Stimulated activated naive CD4-positive, alpha-beta T cell (primary cell): ENCODE measurements at regions not wholly inside any gene's neighbourhood (a gene's known extent, or its start where the extent isn't known, plus 50 kb on each side); places are given as distances from the start of the nearest gene placed in this dataset.
A peak's percentile ranks its signal among the peaks of the same experiment; 100 is the strongest.
"Not testable (repeated sequence)": the region's sequence is repeated elsewhere in the genome, so short reads cannot be mapped to it uniquely, and the experiment has no call there.

Experiments
- DNase-seq, 6 experiments: peaks; one replicate each; lab custom pipeline; 2025; lab: John Stamatoyannopoulos, UW

DNA sequence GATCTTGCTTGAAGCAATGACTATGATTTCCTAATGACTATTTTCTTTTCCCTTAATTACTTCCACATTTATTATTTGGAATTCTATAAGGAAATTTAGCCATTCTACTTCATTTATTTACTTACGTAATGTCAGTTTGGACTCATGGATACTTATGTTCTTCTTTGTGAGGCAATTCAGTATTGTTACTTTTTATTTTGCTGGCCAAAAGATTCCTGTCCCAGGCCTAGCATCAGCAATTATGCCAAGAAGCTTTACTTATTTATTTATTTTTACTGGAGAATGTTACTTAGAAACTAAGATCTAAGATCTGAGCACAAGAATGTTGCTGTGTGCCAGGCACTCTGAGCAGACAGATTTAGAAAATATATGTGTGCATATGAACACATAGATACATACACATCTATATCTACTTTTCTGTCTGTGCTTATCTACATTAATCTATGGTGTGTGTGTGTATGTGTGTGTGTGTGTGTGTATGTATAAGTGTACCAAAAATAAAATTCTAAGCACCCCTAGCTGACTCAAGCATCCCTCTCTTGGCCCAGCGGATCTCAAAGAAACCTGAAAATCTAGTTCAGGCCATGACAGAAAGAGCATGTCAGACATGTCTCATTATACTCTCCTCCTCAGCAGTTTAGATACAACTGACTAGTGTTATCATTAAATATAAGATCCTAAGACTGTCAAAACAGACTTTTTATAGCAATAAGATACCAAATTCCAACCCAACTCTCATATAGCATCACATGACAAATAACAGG, 640.0 kb upstream of the GJE1 start:
- DNase-seq: no peak

DNA sequence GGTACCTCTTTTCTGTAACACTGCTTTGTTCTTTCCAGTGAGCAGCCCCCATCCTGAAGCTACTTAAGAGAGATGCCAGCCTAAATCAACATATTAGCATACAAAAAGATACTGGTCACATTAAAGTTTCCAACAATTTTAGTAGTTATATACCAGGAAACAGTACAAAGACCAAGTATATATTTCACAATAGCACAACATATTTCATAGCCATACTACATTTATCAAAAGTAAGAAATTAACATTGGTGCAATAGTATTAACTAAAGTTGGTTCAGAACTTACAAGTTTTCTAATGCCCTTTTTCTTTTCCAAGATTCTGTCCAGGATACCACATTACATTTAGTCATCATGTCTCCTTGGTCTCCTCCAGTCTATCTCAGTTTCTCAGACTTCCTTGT, 641.0 kb upstream of the GJE1 start:
- no peak for DNase-seq

DNA sequence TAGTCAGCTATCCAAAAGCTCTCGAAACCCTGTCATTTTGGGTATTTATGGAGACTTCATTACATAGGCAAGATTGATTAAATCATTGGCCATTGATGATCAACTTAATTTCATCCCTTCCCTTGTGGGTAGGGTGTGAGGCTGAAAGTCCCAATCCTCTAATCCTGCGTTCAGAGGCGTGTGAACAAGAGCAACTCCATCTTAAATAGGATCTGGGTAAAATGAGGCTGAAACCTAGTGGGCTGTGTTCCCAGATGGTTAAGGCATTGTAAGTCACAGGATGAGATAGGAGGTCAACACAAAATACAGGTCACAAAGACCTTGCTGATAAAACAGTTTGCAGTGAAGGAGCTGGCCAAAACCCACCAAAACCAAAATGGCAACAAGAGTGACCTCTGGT, 641.7 kb upstream of the GJE1 start:
- DNase-seq: no peak

DNA sequence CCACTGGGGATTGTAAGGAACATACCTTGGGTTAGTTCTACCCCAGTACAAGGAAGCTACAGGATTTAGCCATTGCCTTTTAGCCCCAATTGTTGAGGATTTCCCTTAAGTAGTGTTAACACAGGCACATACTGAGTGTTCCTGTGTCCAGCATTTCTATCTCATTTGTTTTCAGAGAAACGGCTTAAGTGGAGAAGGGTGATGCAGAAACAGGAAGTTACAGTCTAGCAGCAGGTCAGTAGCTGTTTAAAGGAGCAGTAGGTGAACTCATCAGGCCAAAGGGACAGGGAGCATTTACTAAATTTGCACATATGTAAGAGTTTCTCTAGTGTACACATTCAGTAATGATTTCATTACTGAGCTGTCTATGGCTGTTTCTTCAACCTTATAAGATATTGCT, 644.2 kb upstream of the GJE1 start:
- DNase-seq: no peak

DNA sequence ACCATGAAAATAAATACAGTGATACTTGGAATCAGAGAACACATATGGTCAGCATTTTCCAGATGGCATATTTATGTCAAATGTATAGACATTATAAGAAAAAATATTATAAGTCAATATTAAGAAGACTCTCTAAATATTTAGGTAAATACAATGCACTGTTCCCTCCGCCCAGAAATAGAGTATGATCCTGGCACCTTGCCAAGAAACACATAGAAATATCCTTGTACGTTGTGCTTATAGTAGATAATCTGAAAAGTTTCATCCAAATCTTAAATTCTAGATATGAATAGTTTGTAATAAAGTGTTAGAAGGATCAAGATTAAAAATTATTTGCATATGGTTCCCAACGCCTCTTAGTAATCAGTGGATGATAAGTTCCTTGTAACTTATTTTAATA, 645.8 kb upstream of the GJE1 start:
- DNase-seq: no peak

DNA sequence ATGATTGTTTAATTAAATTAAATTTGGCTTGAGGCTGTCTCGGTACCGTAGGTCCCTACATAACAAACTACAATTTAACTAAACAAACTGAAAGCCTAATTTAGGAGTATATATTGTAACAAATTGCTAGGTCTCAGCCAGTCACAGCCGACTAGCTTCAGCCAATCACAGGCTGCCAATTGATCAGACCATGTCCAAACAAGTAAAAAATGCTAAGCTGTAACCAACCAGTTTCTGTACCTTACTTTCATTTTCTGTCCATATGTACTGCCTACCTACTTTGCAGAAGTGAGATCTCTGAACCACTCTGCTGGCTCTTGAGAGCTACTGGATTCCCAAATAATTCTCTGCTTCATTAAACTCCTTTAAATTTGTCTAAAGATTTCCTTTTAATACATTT, 648.0 kb upstream of the GJE1 start:
- DNase-seq: peak in 3 of 6 experiments; percentile 1 to 16 (median 9)

DNA sequence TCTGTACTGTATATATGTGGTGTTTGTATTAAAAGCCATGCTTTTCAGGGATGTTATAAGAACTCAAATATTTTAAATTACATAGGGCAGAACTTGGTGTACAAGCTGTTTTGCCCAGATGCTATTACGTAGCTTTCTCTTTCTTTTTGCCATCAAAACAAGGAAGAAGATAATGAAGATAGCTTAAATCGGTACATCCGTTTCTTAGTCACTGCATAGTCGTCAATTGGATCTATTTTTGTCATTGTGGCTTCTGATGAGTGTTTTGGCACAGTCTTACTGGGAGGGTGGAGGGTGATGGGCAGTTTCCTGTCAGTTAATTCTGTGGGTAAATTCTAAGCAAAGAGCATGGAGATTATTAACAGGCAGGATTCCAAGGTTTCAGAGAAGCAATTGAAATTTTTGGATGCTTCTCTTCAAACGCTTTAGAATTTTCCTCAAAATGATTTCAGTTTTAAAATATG, 649.1 kb upstream of the GJE1 start:
- peak in 5 of 6 experiments; percentile 6 to 87 (median 77) for DNase-seq

DNA sequence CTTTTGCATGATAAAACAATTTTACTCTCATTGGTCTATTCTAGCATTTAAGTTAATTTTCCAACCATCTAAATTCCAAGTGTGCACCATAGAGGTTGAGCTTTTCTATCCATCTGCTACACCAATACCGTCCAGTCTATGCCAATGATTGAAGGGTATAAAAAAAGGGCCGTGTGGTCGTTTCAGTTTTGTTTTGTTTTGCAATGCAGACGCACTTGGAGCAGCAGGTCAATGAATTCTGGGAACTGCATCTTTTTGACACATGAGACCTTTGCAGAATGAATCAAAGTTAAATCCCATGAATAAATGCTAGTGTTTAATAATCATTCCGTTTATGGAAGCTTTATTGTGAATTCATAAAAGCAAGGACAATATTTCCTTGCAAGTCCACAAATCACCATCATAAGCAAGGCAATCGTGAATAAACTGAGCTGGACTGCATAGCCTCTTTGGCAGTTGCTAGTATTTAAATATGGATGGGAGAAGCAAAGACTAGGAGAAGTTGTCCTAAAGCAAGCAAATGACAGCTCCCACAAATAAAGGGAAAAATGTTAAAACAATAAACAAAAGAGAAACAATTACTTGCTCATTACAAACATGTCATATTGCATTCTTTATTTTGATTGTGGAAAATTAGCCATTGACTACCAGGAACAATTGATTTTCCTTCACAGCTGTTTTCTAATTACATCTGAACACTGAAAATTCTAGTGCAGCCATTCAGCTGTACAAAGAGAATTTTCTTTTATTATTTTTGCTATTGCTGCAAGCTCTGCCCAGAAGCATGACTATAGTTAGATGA, 649.7 kb upstream of the GJE1 start:
- DNase-seq: no peak

DNA sequence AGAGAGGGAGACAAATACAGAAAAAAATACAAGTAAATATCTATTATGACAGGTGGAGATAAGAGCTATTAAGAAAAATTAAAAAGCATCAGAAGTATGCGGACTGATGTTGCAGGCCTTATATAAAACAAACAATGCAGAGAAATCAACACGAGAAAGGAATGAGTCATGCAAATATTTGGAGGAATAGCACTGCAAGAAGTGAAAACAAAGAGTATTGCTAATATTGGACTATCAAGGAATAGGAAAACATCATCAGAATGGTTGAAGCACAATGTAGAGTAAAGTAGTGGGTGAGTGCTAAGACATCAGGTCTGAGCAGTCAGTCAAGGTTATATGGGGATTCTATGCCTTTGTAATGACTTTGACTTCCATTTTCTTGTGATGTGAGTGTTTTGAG, 657.5 kb upstream of the GJE1 start:
- no peak for DNase-seq

DNA sequence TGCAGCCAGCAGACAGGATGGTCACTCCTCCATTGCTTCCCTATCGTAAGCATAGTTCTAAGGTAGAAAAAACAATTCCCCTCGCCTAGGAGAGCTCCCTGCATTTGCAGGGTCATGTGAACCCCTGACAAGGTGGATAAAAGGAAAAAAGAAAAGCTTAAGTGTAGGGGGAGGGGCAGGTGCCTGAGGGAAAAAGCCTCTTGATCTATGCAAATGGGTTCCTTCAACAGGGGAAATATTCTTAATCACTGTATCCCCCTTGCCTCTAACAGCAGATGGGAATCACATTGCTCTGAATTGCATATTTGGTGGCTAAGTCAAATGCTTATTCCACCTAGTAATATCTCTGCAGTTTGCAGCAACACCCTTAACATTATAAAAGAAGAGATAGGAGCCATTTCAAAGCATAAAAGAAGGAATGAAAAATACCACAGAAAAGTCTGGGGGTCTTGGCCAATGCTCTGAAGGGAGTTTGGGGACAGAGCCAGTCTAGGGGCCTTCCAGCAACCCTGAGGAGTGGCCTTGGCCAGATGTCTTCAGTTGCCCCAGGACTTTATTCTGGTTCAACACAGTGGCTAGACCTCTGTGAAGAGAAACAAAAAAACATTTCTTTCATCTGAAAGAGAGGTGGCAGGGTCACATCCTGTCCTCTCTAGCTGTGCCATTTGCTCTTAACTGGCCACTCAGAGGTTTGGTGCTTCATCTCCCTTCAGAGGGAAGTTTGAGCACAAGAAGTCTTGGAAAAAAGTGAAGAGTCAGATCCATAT, 660.4 kb upstream of the GJE1 start:
- DNase-seq: no peak

DNA sequence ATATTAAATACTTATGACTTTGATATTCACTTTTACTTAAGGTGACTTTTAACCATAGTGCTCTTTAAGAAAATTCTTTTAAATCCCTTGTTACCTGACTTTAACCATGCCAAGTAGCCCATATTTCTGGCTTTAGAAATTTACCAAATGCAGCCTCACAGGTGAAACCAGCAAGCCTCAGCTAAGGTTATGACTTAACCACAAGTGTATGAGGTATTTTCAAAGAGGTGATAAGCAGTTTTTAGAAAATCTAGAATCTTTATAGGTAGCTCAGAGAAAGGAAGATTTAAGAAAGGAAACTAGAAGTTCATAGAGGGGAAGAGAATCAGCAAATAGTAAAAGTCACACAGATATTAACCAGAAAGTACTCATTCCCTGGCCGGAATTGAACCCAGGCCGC, 661.9 kb upstream of the GJE1 start:
- no peak for DNase-seq

DNA sequence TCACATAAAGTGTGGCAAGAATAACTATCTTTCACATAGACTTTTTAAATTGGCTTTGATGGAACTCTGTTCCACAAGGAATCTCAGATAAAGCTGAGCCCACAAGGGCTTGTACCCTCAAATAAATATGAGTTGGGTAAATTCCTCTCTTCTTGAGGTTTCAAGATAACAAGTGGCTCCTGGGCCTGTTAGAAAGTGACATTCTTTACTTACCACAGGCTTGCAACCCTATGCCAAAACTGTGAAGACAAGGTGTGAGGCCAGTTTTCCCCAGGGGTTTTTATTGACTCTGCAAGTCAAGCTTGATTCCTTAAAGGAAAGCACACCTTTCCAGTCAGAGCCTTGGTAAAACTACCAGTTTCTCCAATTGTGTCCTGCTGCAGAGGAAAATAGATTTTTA, 664.8 kb upstream of the GJE1 start:
- no peak for DNase-seq

DNA sequence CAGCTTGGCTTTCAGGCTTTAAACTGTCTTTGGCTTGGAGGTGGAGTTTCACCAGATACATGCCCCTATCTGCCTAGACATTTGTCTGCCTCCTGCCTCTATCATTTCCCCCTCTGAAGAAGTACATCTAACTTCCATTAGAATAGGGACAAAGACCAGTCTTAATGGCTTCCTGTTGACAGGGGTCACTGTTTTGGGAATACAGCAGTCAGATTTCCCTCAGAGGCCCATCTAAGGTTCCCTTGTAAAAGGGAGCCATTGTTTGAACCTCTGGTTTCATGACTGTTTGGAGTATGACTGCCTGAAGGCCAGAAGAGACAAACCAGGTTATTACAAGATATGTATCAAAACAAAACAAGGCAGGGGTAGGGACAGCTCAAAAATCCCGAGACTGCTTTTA, 665.7 kb upstream of the GJE1 start:
- no peak for DNase-seq

DNA sequence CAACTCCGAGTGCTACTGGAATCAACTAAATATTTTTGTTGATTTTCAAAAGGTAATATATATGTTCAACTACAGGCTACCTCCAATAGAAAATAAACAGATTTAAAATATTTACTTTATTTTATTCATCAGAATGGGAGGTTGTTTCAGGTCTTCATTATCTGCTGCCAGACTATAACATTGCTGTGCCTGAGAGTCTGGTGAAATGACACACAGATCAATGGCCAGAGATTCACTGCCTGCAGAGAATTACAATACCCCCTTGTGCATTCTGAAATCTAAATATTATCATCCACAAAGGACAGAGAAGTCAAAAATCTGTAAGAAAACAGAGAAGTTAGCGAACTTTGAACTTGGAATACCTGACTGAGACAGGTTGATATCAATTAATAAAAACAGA, 667.8 kb upstream of the GJE1 start:
- no peak for DNase-seq

DNA sequence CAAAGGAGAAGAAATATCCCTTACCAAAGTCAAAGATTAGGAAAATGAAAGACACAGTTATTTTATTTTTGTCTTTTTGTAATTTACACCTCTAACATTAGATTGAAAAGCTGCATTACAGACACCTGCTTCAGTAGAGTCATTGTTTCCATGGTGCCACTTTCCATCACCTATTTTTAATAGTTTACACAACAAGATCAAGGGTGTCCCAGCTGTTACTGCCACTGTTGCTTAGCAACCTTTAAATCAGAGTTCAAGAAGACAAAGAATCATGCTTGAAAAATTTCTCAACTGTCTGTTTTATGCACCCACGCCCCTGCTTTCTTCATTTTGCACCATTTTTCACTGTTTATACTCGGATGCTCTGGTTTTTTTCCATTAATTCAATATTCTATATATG, 668.2 kb upstream of the GJE1 start:
- peak in 4 of 6 experiments; percentile 1 to 19 (median 18) for DNase-seq

DNA sequence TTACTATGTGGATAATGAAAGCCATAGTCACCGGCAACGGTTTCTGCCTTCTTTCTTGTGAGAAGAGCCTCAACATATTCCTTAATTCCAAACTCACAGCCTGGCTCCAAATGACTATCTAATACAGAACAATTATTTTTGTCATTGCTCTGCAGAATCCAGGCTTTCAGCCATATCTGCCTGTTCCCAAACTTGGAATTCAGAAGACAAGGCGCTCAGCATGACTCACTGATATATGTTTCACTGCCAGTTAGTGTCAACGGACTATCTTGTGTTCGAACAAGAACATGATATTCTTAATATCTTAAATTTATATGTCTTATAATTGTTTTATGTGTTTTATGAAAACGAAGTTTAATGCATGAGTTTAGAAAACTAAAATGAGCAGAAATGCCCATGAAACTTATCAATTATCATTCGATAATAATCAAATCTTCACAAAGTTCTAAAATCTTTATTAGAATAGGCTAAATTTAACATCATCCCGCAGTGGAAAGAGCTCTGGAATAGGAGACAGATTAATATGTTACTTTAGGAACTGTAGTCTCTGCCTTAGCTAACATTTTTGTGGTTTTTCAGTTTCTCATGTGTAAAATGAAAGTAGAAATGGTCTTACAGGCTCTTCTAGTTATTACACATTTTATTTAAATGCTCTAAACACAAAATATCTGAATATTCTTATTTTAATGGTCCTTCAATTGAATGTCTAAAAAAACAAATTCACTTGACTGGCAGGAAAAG, 669.3 kb upstream of the GJE1 start:
- no peak for DNase-seq

DNA sequence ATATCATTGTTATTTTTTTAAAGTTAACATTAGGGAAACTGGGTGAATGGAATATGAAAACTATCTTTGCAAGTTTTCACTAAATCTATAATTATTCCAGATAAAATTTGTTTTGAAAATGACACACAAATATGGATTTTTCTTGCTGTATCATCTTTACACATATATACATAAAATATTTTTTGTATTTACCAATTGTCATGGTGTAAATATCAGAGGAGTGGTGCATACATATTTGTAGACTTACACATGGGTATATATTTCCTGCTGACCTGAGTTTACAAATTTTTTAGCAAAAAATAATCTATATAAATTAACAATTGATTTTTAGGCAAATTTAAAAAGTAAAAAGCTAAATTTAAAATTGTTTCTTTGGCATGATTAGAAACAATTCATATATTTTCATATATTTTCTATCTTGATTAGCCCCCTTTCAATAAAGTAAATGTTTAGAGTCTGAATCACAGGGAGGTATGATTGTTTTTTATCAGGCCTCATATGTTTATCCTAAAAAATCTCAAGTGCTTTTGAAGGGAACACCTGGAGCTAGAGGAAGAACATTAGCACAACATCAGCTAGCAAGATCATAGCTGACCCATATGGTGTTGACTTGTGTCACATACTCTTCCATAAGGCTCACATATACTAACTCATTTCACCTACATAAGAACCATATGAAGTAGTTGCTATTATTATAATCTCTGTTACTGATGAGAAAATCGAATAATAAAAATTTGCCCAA, 671.8 kb upstream of the GJE1 start:
- DNase-seq: no peak

DNA sequence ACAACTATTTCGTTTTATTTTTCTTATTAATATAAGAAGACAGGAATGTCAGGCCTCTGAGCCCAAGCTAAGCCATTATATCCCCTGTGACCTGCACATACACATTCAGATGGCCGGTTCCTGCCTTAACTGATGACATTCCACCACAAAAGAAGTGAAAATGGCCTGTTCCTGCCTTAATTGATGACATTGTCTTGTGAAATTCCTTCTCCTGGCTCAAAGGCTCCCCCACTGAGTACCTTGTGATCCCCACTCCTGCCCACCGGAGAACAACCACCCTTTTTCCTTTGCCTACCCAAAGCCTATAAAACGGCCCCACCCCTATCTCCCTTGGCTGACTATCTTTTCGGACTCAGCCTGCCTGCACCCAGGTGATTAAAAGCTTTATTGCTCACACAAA, 672.5 kb upstream of the GJE1 start:
- DNase-seq: not testable (repeated sequence)

DNA sequence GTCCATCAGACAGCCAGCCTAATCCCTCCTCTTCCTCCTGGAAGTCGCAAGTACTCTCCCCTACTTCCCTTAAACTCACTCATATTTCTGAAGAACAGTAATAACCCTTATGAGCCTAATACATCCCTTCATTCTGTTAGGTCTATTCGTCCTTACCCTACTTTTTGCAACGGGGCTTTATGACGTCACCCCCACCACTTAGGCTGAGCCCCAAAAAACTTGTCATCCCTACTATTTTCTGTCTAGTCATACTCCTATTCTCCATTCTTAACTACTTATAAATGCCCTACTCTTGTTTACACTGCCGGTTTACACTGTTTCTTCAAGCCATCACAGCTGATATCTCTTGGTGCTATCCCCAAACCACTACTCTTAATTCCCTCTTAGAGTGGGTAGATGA, 674.7 kb upstream of the GJE1 start:
- not testable (repeated sequence) for DNase-seq

DNA sequence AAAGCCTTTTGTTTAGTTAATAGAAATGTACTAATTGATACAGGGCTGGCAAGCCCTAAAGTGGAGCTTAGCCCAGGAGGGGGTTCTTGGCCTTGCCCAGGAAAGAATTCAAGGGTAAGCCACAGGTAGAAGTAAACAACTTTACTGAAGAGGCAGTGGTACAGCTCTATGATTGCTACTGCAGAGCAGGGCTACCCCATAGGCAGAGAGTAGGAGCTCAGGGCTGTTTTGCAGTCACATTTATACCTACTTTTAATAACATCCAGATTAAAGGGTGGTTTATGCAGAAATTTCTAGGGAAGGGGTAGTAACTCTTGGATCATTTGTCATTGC, 680.4 kb upstream of the GJE1 start:
- no peak for DNase-seq
